ENCODE measurements at regions not wholly inside any gene's neighbourhood (a gene's known extent, or its start where the extent isn't known, plus 50 kb on each side); places are given as distances from the start of the nearest gene placed in this dataset.
"Not testable (repeated sequence)": the region's sequence is repeated elsewhere in the genome, so short reads cannot be mapped to it uniquely, and the experiment has no call there.

DNA sequence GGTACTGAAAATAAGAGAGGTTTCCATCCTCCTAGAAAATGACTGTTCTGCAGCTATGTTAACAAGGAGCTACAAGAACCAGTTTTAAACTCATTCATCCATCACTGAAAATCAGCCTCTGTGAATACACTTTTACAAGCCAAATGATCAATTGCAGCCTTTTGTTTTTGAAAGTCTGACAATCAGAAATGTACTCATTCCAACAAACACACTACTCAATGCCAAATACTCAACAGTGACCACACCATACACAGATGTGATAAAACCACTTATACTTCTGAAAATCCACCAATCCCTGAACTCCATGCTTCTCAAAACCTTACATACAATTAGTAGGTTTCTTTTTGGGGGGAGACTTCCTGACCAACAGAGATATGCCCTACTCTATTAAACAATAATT is 663.9 kb upstream of the CHAC2 start:
- no peak for DNase-seq

DNA sequence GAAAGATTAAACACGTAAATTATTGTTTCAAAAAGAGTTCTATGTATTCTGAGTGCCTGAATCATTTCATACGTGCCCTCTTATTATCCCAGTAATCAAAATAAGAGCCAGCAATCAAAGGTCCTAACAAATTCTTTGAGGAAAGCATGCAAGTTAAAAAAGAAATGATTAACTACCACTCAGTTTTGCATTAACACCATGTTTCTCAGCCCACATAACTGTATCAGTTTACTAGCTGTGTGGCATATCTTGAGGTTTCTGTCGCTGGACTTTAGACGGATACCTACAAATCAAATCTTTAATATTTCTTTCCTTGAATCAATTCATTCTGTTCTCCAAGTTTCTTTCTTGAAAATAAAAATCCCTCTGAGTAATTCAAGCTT is 668.9 kb upstream of the CHAC2 start:
- DNase-seq = no peak

DNA sequence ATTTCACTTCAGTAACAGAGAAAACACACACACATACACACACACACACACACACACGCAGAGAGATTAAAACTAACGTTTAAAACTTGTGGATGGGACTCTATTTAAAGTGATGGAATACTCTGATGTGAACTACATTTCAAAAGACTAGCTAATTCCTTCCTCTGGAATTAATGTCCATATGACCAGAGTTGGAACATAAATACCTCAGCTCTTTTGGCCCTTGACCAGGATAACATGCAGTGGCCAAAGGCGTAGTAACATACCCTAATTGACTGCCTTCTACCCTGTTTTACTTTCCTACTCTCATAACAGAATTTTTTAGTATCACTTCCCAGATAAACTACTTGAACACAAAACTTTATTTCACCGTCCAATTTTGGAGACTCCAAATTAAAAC is 671.3 kb upstream of the CHAC2 start:
- no peak for DNase-seq

DNA sequence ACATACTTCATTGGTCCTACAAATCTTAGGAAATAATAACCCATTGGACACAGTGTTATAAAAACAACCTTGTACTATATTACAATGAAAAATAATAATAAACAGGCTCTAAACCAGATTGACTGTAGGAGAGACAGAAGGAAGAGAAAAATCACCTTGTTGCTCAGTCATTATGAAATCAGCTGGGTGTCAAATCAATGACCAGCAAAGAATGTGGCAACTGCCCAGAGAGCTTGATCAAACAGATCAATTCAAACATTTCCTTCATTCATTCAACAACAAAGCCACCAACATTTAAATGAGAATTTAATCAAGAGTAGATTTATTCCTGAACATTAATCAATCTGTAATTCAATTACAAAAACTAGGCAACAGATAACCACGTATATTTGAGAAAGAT is 671.9 kb upstream of the CHAC2 start:
- DNase-seq = no peak

DNA sequence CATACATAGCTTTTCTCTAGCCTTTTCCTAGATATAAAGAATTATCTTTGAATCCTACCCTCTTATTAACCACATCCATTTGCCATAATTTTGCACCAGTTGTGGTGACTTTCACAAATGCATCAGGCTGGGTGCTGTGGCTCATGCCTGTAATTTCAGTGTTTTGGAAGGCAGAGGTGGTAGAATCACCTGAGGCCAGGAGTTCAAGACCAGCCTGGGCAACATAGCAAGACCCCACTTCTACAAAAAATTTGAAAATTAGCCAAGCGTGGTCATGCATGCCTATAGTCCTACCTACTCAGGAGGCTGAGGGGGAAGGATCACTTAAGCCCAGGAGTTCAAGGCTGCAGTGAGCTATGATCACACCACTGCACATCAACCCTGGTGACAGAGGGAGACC is 672.4 kb upstream of the CHAC2 start:
- DNase-seq = no peak

DNA sequence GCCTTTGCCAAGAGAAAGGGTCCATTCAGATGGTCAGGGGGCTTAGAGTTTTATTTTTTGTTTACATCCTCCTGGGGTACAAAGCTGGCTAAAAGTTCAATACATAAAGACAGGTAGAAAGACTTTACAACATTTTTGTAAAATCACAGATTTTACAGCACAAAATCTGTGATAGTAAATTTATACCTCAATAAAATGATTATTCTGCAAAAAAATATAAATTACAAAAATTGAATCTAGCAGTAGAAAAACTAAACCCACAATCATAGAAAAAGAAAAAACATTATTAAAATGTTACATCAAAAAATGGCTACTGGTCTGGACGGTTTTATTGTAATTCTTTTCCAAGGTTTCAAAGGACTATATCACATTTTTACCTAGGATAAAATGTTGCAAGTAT is 674.2 kb upstream of the CHAC2 start:
- no peak for DNase-seq

DNA sequence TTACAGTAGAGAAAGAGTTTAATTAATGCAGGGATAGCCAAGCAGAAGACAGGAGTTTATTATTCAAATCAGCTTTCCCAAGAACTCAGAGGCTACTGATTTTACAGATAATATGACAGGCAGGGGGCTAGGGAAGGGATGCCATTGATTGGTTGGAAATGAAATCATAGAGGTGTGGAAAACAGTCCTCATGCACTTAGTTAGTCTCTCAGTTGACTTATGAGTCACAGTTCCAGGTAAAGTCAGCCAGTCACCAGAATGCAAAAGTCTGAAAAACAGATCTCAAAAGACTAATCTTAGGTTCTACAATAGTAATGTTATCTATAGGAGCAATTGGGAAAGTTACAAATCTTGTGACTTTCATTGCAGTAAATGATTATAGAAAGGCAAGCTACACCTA is 676.4 kb upstream of the CHAC2 start:
- no peak for DNase-seq

DNA sequence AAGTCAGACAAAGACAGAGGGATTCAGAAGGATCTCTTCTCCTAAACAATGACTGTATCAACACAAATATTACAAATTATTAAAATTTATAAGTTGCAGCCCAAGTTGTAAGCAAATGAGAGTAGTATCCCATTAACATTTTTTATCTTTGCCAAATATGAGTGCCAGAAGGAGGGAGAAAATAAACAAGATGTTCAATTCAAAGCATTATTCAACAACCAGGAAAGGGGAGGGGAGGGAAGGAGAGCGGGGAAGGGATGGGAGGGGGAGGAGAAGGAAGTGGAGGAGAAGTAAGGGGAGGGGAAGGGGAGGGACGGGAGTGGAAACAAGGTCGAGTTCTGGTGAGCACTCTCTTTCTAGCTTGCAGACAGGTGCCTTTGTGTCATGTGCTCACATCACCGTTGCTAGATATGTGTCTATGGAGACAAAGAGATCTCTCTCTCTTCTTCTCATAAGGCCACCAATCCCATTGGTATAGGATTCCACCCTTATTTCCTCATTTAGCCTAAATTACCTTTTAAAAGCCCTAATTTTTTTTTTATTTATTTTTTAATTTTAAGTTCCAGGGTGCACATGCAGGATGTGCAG is 679.6 kb upstream of the CHAC2 start:
- no peak for DNase-seq

DNA sequence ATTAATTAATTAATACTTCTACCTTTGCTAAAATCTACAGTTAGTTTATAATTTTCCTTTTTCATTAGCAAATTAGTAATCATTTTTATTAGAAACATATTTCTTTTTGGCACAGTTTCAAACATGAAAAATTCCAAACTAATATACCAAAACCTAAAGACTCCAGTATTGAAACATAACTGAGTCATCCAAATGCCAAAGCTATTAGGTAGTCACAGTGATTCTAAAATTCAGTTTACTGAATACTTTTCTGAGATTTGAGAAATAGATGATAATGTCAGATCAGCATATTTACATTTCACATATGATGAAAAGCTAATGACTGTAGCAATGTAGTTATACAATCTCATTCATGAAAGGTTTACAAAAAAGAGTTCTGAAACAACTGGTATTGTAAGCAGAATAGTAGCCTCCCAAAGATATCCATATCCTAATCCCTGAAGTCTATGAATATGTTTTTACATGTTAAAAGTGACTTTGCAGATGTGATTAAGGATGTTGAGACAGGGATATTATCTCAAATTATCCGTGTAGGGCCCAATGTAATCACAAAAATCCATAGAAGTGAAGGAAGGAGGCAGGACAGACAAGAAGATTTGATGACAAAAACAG is 680.2 kb upstream of the CHAC2 start:
- no peak for DNase-seq

DNA sequence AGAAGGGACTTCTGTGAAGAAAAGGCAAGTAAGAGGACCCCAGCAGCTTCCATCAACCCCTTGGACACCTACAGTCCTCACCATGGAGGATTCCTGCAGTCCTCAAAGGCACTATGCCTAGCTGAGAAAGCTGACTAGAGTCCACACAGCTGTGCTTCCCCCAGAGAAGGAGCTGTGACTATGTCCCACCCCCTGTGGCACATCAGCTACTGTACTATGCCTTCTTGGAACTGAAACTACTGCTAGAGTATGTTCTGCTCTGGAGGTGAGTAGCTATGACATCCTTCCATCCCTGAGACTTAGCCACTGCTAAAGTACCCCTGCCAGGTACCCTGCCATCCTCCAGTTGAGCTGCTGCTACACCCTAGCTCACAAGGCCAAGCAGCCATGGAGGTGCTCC is 690.2 kb upstream of the CHAC2 start:
- DNase-seq = no peak

DNA sequence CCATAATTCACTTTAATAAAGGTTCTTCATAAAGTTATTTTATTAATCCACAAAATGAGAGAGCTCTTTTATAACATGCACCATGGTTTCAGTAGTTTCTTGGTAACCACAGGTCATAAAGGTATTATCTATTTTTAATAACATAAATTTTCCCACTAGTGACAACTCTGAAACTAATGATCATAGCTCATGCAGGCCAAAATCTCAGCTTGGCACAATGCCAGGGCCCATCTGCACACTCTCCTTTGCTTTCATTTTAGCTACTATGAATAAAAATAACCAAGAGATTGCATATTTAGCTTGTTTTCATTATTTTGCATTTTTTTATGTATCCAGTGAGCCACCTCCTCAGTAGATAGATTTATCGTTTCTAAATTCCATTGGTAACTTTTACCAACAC is 691.8 kb upstream of the CHAC2 start:
- DNase-seq = no peak

DNA sequence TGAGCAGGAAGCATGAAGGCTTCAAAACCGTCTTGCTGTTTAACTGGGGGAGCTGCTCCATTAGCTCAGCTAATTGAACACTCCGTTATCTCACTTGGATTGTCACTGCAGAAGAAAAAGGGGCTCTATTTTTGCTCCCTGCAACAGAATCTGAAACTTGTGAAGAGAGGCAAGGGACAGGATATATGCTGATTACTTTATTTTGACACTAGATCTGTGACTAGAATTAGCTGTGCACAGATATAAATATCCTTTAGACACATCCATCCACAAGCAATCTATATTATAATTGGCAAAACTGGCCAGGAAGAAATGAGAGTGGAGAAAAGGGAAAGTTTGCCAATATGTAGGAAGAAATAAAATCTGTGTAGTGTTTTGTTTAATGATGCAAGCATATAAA is 700.1 kb upstream of the CHAC2 start:
- DNase-seq = no peak

DNA sequence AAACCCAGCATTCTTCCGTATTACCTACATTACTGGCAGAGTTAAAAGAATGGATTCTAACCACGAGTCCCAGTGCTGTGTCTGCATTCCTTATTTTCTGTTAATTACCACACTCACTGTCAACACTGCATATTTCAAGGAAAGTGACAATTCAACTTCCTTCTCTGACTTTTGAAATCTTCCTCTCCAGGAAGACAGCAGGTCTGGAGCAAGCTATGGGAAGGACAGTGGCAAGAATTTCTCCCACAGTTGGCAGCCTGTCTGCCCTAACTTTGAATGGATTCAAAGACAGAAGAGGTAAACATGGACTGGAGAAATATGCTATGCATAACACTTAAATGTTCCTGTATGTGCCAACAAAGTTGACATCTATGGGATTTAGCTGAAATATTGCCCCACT is 700.5 kb upstream of the CHAC2 start:
- no peak for DNase-seq

DNA sequence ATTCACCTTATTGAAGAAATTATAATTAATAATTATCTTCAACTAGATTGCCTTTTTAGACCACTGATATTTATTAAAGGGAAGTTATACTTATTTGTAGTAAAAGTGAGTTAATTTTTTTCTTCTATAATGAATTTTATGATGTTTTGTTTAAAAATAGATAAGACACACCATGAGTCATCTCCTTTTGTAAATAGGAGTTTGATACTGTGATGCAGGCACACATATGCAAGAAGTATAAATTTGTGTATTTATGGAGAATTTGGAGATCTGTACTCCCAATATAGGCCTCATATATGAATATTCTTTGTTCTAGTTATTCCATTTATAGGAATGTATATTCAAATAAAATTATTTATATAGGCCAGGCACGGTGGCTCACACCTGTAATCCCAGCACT is 703.5 kb upstream of the CHAC2 start:
- DNase-seq = no peak

DNA sequence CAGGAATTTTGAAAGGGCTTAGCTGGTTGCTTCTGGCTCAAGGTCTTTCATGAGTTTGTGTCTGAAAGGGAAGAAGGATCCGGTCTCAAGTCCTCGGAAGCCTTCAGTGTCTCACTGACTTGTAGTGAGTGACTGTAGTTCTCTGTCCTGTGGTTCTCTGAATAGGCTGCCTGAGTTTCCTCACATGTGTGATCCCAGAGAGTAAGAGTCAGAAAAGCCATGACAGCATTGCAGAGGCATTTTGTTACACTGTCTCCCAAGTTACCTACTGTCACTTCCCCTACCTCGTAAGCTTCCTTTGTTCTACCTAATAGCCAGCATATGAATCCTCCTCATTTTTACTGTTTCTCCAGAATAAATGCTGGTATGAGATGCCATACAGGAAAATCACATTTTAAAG is 709.1 kb upstream of the CHAC2 start:
- no peak for DNase-seq

DNA sequence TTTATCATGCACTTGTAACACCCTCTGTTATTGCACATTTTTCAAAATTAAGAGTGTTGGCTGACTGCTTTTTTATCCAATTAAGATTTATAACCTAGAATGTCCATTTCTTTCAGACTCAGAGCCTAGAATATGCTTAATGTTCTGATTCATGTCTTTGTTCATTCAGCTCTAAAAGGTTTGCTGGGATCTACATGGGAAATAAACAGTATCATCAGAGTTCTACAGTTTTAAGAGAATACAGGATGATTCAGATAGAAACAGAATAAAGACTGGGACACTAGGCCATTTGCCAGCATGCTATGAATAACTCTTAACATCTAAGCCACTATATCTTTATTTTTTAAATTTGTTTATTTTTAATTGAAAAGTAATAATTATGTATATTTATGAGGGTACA is 713.7 kb upstream of the CHAC2 start:
- no peak for DNase-seq

DNA sequence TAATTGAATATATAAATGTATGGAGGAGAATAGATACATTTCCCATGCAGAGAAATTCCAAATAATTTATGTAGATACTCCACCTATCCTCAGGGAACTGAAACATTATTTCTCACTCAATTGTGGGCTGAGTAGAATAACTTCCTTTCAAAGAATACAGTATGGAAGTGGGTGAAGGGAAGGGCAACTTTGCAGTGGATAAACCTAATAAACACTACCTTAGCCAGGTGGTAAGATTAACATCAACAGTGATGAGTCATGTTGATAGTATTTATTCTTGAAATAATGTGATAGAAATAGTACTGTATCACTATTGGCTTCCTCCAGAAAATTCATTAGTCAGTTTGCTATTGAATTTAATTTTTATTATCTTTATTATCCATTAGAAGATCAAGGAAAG is 716.4 kb upstream of the CHAC2 start:
- no peak for DNase-seq

DNA sequence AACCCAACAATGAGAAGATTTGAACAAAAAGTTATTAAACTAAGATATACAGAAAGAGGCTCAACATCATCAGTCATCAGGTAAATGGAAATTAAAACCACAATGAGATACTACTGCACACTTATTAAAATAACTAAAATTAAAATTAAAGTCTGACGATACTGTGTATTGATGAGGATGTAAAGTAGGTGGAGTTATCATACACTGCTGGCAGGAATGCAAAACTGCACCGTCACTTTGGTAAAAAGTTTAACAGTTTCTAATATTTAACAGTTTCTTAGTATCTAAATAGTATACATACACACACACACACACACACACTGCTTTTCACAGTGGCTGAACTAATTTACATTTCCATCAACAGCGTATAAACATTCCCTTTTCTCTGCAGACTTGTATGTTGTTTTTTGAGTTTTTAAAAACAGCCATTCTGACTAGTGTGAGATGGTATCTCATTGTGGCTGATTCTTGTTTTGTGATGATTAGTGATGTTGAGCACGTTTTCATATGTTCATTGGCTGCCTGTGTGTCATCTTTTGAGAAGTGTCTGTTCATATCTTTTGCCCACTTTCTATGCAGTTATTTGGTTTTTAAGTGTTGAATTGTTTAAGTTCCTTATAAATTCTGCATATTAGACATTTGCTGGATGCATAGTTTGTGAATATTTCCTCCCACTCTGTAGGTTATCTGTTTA is 726.9 kb upstream of the CHAC2 start:
- DNase-seq = no peak

DNA sequence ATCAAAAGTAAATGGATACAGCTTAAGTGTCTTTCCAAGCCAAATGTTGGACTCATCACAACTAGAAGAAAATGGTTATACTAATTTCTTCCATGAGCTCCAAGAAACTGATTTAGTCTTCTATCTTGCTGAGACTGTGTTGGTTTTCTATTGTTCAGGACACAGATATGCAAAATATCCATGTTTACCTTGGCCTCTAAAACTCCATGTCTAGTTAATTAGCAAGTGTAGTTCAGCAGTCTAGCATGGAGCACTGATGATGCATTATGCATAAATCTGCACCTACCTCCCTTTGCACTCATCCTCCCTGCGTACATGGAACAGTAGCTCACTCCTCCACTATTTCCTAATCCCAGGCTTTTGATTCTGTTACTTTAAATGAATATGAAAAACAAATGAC is 731.4 kb upstream of the CHAC2 start:
- DNase-seq = no peak

DNA sequence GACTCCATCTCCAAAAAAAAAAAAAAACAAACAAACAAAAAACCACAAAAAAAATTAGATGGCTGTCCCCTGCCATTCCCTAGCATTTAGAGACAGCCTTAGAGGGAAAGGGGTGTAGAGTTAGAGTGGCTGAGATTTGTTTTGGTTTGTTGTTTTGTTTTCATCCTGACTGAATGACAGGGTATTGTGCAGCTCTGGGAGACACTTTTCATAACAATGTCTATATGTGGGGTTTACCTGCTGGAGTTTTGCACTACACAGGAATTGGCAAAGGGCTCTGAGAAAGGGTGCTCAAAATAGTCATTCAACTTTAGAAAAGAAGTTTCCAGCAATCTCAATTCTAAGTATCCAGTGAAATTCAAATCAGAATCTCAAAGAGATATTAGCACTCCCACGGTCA is 732.5 kb upstream of the CHAC2 start:
- no peak for DNase-seq

DNA sequence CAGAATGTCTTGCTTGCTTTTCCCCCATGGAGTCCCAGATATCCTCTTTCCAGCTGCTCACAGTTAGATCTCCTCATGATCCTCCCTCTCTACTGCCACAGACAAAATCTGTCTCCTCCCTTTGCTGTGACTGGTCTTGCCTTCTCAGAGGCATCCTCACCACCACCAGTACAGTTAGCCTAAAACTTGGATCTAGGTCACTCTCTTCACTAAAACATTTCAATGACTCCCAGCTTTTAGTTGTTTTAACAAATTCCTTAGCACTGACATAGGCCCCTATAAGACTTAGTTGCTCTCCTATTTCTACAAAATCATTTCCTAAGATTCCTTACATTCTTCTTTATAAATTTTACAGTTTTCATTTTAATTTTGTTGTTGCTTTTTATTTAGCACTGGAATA is 734.2 kb upstream of the CHAC2 start:
- no peak for DNase-seq

DNA sequence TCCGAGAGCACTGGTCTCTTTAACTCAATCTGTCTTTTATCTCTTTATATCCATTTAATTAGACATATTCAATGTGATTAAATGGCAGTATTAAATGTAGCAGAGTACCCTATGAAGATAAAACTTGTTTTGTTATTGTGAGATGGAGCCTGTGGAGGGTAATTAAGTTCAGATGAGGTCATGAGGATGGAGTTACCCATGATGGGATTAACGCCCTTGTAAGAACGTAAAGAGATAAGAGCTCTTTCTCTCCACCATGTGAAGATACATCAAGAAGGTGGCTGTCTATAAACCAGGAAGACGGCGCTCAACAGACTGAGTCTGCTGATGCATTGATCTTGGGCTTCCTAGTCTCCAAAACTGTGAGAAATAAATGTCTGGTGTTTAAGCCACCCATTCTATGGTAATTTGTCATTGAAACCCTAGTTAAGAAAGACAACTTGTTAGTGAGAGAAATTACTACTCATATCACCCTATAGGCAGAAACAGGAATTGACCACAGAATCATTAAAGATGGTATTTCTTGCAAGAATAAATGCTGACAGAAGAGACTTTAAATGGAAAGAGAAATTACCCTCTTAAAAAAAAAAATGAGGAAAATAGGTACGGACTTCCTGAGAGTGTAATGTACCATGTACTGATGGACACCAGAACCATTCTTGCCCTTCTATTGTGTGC is 738.7 kb upstream of the CHAC2 start:
- DNase-seq = no peak

DNA sequence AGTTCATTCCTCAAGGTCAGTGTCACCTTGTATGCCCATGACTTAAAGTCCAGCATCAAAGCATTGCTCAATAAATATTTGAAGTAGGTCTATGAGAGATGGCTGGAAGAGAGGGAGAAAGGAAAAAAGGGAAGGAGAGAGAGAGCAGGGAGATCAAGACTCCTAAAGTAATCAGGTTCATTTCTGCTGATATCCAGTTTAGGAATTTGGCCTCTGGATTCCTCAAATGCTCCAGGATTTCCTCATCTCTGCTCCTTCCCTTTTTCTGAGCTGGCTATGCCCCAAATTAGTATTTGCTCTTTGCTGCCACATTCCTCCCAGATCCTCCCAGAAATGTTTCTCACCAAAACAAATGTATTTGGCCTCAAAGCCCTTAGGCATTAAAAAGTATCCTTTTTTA is 739.4 kb upstream of the CHAC2 start:
- DNase-seq = no peak

DNA sequence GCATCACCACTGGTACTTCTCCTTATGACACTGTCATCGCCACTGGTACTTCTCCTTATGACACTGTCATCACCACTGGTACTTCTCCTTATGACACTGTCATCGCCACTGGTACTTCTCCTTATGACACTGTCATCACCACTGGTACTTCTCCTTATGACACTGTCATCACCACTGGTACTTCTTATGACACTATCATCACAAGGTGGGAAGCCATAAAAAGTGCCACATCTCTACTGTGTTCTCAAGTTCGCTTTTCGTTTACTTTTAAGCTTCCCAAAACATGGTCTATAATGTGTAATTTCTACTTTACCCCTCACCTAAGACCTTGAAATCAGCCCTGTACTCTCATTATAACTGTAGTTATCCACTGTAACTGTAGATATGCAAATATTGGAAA is 745.4 kb upstream of the CHAC2 start:
- DNase-seq = not testable (repeated sequence)
